ENCODE measurements at regions not wholly inside any gene's neighbourhood (a gene's known extent, or its start where the extent isn't known, plus 50 kb on each side); places are given as distances from the start of the nearest gene placed in this dataset.

DNA sequence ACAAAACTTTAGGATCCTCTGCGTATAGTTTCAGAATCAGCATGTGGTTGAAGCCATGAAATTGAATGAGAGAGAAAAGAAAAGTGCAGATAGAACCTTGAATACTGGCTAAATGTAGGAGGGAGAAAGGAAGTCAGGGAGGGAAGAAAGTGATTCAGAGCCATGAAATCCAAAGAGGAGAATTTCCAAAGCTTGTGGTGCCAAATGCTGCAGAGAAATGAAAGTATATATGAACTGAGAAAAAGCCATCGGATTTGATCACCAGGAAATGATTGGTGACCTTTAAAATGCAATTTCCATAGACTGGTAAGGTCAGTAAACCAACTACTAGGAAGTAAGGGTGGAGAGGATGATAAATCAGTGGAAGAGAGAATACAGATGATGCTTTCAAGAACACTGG lies 142.3 kb downstream of the TFAP2A start:
- Histone ChIP-seq H3K36me3 (ENCODE audit: control insufficient read depth in 5 of 5, insufficient read depth in 5 of 5, low read length in 5 of 5) (no peaks in the 10 kb centered on the region), H3K9ac (ENCODE audit: low read length in 5 of 5) (no peak overlapping the region), H3K4me3 (ENCODE audit: low read depth in 1 of 5, low read length in 5 of 5) (no peak overlapping the region), H3K9me3 (ENCODE audit: control insufficient read depth in 5 of 5, low read length in 5 of 5) (no peaks in the 10 kb centered on the region), H3K4me1 (ENCODE audit: control insufficient read depth in 5 of 5, insufficient read depth in 5 of 5, low read length in 5 of 5) (no peaks in the 10 kb centered on the region), H3K27me3 (ENCODE audit: control insufficient read depth in 5 of 5, insufficient read depth in 4 of 5, low read length in 5 of 5) (peaks cover 8 to 15% (median 12%) of the 10 kb centered on the region in 5 donors), H3K27ac (ENCODE audit: low read depth, low read length) (no peak overlapping the region)

DNA sequence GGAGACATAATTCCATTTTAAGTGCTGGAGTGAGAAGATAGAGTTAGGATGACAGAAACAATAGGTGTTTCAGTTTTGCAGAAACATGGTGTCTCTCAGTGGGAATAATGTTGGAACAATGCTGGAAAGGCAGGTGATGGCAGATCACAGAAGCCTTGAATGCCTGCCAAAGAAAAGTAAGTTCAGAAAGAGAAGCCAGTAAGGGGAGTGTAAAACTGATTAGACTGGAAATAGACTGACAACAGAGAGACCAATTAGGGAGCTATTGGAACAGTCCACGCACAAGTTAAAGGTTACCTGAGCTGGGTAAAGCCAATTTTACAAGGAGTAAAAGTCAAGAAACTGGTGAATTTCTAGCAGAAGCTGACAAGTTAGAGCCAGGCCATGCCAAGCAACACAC lies 142.9 kb downstream of the TFAP2A start:
- Histone ChIP-seq H3K9me3 (ENCODE audit: control insufficient read depth in 5 of 5, low read length in 5 of 5) (no peaks in the 10 kb centered on the region), H3K9ac (ENCODE audit: low read length in 5 of 5) (no peak overlapping the region), H3K4me1 (ENCODE audit: control insufficient read depth in 5 of 5, insufficient read depth in 5 of 5, low read length in 5 of 5) (no peaks in the 10 kb centered on the region), H3K36me3 (ENCODE audit: control insufficient read depth in 5 of 5, insufficient read depth in 5 of 5, low read length in 5 of 5) (no peaks in the 10 kb centered on the region), H3K27me3 (ENCODE audit: control insufficient read depth in 5 of 5, insufficient read depth in 4 of 5, low read length in 5 of 5) (peaks cover 8 to 15% (median 12%) of the 10 kb centered on the region in 5 donors), H3K4me3 (ENCODE audit: low read depth in 1 of 5, low read length in 5 of 5) (no peak overlapping the region), H3K27ac (ENCODE audit: low read depth, low read length) (no peak overlapping the region)

DNA sequence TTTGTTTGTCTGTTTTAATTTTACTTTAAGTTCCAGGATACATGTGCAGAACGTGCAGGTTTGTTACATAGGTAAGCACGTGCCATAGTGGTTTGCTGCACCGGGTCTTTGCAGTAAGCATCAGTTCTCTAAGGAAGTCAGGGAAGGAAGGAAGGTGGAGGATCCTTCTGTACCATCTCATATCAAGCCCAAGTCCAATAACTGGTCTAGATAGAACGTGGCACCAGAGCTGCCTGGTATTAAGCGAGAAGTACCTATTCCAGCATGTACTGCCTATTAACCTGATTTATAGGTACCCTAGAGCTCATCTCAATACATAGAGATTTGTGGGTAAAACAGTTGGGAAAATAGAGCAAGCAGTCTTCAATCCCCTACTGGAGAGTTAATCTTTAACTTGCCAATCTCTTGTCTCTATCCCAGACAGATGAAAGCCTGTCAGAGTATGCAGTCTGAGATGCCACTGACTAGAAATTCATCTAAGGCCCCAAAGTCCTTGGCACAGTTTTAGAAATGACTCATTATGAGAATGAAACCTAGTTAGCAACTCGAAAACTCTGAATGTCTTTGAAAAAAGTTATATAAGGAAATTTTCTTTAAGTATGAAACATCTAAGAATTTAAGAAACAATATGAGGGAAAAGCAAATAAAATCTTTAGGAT lies 144.9 kb downstream of the TFAP2A start:
- H3K9me3 ChIP-seq (ENCODE audit: control insufficient read depth in 5 of 5, low read length in 5 of 5) = no peaks in the 10 kb centered on the region
- no peak overlapping the region for H3K4me3 ChIP-seq (ENCODE audit: low read depth in 1 of 5, low read length in 5 of 5)
- no peaks in the 10 kb centered on the region for H3K36me3 ChIP-seq (ENCODE audit: control insufficient read depth in 5 of 5, insufficient read depth in 5 of 5, low read length in 5 of 5)
- H3K27me3 ChIP-seq (ENCODE audit: control insufficient read depth in 5 of 5, insufficient read depth in 4 of 5, low read length in 5 of 5) = peaks cover 8 to 15% (median 12%) of the 10 kb centered on the region in 5 donors
- H3K27ac ChIP-seq (ENCODE audit: low read depth, low read length) = no peak overlapping the region
- no peak overlapping the region for H3K9ac ChIP-seq (ENCODE audit: low read length in 5 of 5)
- H3K4me1 ChIP-seq (ENCODE audit: control insufficient read depth in 5 of 5, insufficient read depth in 5 of 5, low read length in 5 of 5) = no peaks in the 10 kb centered on the region

DNA sequence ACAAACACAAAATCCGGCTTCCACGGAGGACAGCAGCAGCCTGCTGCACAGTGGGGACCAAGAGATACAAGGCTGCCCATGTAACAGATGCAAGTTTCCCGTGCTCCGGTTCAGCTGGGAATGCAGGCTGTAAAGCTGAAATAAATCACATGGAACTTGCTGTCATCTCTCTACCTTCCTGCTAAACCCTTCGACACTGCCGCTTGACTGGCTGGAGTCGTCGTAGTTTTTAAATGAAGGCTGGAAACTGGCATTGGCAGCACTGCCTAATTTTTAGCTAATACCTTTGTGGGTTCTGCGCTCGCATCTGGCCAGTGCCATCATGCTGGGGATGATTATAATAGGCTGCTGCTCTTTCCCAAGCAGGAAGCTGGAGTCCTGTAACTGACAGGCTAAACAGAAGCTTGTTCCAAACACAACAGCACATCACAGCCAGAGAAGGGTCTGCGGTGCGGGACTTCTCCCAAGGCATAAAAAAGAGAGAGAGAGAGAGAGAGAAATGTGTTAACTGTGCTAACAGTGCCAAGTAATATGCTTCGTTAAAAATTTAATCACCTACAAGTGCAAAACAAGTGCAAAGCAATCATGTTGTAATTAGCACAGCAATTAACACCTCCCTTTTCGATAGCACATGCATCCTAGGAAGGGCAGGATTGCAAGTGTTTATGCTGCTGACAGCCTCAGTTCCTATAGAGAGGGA lies 146.1 kb downstream of the TFAP2A start:
- no peaks in the 10 kb centered on the region for H3K36me3 ChIP-seq (ENCODE audit: control insufficient read depth in 5 of 5, insufficient read depth in 5 of 5, low read length in 5 of 5)
- H3K4me3 ChIP-seq (ENCODE audit: low read depth in 1 of 5, low read length in 5 of 5) = no peak overlapping the region
- no peak overlapping the region for H3K27ac ChIP-seq (ENCODE audit: low read depth, low read length)
- no peak overlapping the region for H3K9ac ChIP-seq (ENCODE audit: low read length in 5 of 5)
- no peaks in the 10 kb centered on the region for H3K9me3 ChIP-seq (ENCODE audit: control insufficient read depth in 5 of 5, low read length in 5 of 5)
- no peaks in the 10 kb centered on the region for H3K4me1 ChIP-seq (ENCODE audit: control insufficient read depth in 5 of 5, insufficient read depth in 5 of 5, low read length in 5 of 5)
- peaks cover 8 to 15% (median 12%) of the 10 kb centered on the region in 5 donors for H3K27me3 ChIP-seq (ENCODE audit: control insufficient read depth in 5 of 5, insufficient read depth in 4 of 5, low read length in 5 of 5)

DNA sequence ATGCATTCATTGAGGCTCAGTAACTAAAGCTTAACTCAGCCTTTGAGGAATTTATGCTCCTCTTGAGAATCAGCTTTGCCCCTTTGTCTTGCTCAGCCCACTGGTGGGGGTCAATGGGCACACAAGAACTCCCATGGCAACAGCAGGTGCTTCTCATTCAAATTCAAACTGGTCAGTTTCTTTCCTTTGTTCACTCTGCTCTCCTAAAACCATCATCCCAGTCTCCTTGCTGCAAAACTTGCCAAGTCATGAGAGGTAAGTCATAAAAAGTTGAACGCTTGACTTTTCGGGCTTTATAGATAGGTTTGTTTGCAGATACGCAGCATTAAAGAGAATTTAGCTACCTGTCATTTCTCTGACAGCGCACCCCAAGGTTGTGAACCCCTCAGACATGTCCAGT lies 146.8 kb downstream of the TFAP2A start:
- no peak overlapping the region for H3K9ac ChIP-seq (ENCODE audit: low read length in 5 of 5)
- no peak overlapping the region for H3K27ac ChIP-seq (ENCODE audit: low read depth, low read length)
- no peak overlapping the region for H3K4me3 ChIP-seq (ENCODE audit: low read depth in 1 of 5, low read length in 5 of 5)
- peaks cover 8 to 15% (median 12%) of the 10 kb centered on the region in 5 donors for H3K27me3 ChIP-seq (ENCODE audit: control insufficient read depth in 5 of 5, insufficient read depth in 4 of 5, low read length in 5 of 5)
- no peaks in the 10 kb centered on the region for H3K4me1 ChIP-seq (ENCODE audit: control insufficient read depth in 5 of 5, insufficient read depth in 5 of 5, low read length in 5 of 5)
- H3K9me3 ChIP-seq (ENCODE audit: control insufficient read depth in 5 of 5, low read length in 5 of 5) = no peaks in the 10 kb centered on the region
- H3K36me3 ChIP-seq (ENCODE audit: control insufficient read depth in 5 of 5, insufficient read depth in 5 of 5, low read length in 5 of 5) = no peaks in the 10 kb centered on the region

DNA sequence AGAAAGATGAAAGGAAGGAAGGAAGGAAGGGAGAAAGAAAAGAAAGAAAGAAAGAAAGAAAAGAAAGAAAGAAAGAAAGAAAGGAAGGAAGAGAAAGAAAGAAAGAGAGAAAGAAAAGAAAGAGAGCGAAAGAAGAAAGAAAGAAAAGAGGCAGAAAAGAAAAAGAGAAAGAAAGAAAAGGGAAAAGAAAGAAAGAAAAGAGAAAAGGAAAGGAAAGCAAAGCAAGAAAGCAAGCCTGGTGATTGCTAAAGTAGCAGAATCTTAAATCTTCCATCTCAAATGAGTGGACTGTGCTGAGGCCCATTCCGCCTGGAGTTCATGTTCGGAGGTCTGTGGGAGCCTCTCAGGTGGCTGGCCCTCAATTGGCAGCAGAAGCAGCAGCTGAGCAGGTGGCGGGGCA lies 148.4 kb downstream of the TFAP2A start:
- Histone ChIP-seq H3K4me3 (ENCODE audit: low read depth in 1 of 5, low read length in 5 of 5) (no peak overlapping the region), H3K4me1 (ENCODE audit: control insufficient read depth in 5 of 5, insufficient read depth in 5 of 5, low read length in 5 of 5) (no peaks in the 10 kb centered on the region), H3K27me3 (ENCODE audit: control insufficient read depth in 5 of 5, insufficient read depth in 4 of 5, low read length in 5 of 5) (peaks cover 8 to 15% (median 12%) of the 10 kb centered on the region in 5 donors), H3K27ac (ENCODE audit: low read depth, low read length) (no peak overlapping the region), H3K9me3 (ENCODE audit: control insufficient read depth in 5 of 5, low read length in 5 of 5) (no peaks in the 10 kb centered on the region), H3K36me3 (ENCODE audit: control insufficient read depth in 5 of 5, insufficient read depth in 5 of 5, low read length in 5 of 5) (no peaks in the 10 kb centered on the region), H3K9ac (ENCODE audit: low read length in 5 of 5) (no peak overlapping the region)

DNA sequence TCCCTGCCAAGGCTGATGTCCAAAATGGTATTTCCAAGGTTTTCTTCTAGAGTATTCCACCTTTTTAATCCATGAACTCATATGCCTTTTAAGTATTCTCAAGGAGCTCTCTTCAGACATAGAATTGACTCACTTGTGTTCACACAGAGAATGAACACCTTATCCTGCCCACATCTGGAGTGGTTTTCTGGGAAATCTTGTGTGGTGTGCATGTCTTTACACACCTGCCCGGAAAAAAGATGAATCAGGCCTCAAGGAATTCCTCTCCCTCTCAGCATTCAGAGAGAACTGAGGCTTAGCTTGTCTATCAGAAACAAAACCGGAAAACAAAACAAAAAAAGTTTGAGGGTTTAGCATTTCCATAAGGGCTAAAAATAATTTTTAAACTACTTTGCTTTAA lies 148.8 kb downstream of the TFAP2A start:
- H3K4me1 ChIP-seq (ENCODE audit: control insufficient read depth in 5 of 5, insufficient read depth in 5 of 5, low read length in 5 of 5) = no peaks in the 10 kb centered on the region
- H3K36me3 ChIP-seq (ENCODE audit: control insufficient read depth in 5 of 5, insufficient read depth in 5 of 5, low read length in 5 of 5) = no peaks in the 10 kb centered on the region
- H3K9me3 ChIP-seq (ENCODE audit: control insufficient read depth in 5 of 5, low read length in 5 of 5) = no peaks in the 10 kb centered on the region
- H3K27ac ChIP-seq (ENCODE audit: low read depth, low read length) = no peak overlapping the region
- peaks cover 8 to 15% (median 12%) of the 10 kb centered on the region in 5 donors for H3K27me3 ChIP-seq (ENCODE audit: control insufficient read depth in 5 of 5, insufficient read depth in 4 of 5, low read length in 5 of 5)
- no peak overlapping the region for H3K9ac ChIP-seq (ENCODE audit: low read length in 5 of 5)
- no peak overlapping the region for H3K4me3 ChIP-seq (ENCODE audit: low read depth in 1 of 5, low read length in 5 of 5)

DNA sequence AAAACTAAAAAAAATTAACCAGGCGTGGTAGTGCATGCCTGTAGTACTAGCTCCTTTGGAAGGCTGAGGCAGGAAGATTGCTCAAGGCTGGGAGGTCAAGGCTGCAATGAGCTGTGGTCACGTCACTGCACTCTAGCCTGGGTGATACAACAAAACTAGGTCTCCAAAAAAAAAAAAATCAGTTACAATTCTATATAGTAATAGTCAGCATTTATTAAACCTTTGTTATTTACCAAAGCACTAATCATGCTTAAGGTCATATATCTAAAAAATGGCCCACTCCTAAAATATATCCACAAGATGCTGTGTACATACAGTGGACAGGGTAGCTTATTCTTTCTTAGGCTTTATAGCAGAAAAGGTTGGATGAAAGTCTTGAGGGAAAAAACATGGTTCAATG lies 152.4 kb downstream of the TFAP2A start:
- no peak overlapping the region for H3K4me3 ChIP-seq (ENCODE audit: low read depth in 1 of 5, low read length in 5 of 5)
- H3K9ac ChIP-seq (ENCODE audit: low read length in 5 of 5) = no peak overlapping the region
- H3K4me1 ChIP-seq (ENCODE audit: control insufficient read depth in 5 of 5, insufficient read depth in 5 of 5, low read length in 5 of 5) = no peaks in the 10 kb centered on the region
- H3K36me3 ChIP-seq (ENCODE audit: control insufficient read depth in 5 of 5, insufficient read depth in 5 of 5, low read length in 5 of 5) = no peaks in the 10 kb centered on the region
- no peaks in the 10 kb centered on the region for H3K9me3 ChIP-seq (ENCODE audit: control insufficient read depth in 5 of 5, low read length in 5 of 5)
- no peak overlapping the region for H3K27ac ChIP-seq (ENCODE audit: low read depth, low read length)
- H3K27me3 ChIP-seq (ENCODE audit: control insufficient read depth in 5 of 5, insufficient read depth in 4 of 5, low read length in 5 of 5) = no peaks in the 10 kb centered on the region

DNA sequence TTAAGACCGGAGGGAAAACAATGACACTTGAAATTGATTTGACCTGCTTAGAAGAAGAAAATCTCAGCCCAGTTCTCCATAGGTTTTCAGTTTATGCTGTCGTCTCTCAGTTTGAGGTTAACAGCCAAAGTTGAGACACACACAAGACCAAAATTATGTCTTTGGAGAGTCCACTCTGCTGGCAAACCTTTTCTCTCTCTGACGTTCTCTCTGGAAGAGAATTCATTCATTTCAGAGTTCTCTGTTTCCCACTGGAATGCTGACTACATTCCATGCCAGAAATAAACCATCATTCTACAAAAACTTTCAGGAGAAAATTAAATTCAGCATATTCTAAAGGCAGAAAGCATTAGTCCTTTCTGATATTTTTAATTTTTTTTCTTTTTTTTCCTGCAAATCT lies 155.2 kb downstream of the TFAP2A start:
- no peak overlapping the region for H3K27ac ChIP-seq (ENCODE audit: low read depth, low read length)
- H3K9ac ChIP-seq (ENCODE audit: low read length in 5 of 5) = no peak overlapping the region
- no peak overlapping the region for H3K4me3 ChIP-seq (ENCODE audit: low read depth in 1 of 5, low read length in 5 of 5)
- no peaks in the 10 kb centered on the region for H3K9me3 ChIP-seq (ENCODE audit: control insufficient read depth in 5 of 5, low read length in 5 of 5)
- no peaks in the 10 kb centered on the region for H3K36me3 ChIP-seq (ENCODE audit: control insufficient read depth in 5 of 5, insufficient read depth in 5 of 5, low read length in 5 of 5)
- no peaks in the 10 kb centered on the region for H3K27me3 ChIP-seq (ENCODE audit: control insufficient read depth in 5 of 5, insufficient read depth in 4 of 5, low read length in 5 of 5)
- H3K4me1 ChIP-seq (ENCODE audit: control insufficient read depth in 5 of 5, insufficient read depth in 5 of 5, low read length in 5 of 5) = no peaks in the 10 kb centered on the region

DNA sequence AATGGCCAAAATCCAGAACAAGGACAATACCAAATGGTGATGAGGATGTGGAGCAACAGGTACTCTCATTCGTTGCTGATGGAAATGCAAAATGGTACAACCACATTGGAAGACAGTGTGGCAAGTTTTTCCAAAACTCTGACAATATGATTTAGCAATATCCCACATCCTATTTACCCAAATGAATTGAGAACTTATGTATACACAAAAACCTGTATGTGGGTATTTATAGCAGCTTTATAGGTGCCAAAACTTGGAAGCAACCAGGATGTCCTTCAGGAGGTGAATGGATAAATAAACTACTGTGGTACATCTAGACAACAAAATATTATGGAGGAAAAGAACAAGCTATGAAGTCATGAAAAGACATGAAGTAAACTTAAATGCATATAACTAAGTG lies 156.5 kb downstream of the TFAP2A start:
- Histone ChIP-seq H3K27me3 (ENCODE audit: control insufficient read depth in 5 of 5, insufficient read depth in 4 of 5, low read length in 5 of 5) (no peaks in the 10 kb centered on the region), H3K27ac (ENCODE audit: low read depth, low read length) (no peak overlapping the region), H3K9me3 (ENCODE audit: control insufficient read depth in 5 of 5, low read length in 5 of 5) (no peaks in the 10 kb centered on the region), H3K4me3 (ENCODE audit: low read depth in 1 of 5, low read length in 5 of 5) (no peak overlapping the region), H3K36me3 (ENCODE audit: control insufficient read depth in 5 of 5, insufficient read depth in 5 of 5, low read length in 5 of 5) (no peaks in the 10 kb centered on the region), H3K9ac (ENCODE audit: low read length in 5 of 5) (no peak overlapping the region), H3K4me1 (ENCODE audit: control insufficient read depth in 5 of 5, insufficient read depth in 5 of 5, low read length in 5 of 5) (no peaks in the 10 kb centered on the region)

Data from subcutaneous abdominal adipose tissue (tissue), 5 donors.